COLO668 (cell line): ENCODE measurements at regions not wholly inside any gene's neighbourhood (a gene's known extent, or its start where the extent isn't known, plus 50 kb on each side); places are given as distances from the start of the nearest gene placed in this dataset.
A peak's percentile ranks its signal among the peaks of the same experiment; 100 is the strongest.
"Not testable (repeated sequence)": the region's sequence is repeated elsewhere in the genome, so short reads cannot be mapped to it uniquely, and the experiment has no call there.

ENCODE experiments used
- DNase-seq: peaks from one replicate; lab custom pipeline; 2025; ENCODE audit not compliant: unreplicated experiment; lab: John Stamatoyannopoulos, UW

DNA sequence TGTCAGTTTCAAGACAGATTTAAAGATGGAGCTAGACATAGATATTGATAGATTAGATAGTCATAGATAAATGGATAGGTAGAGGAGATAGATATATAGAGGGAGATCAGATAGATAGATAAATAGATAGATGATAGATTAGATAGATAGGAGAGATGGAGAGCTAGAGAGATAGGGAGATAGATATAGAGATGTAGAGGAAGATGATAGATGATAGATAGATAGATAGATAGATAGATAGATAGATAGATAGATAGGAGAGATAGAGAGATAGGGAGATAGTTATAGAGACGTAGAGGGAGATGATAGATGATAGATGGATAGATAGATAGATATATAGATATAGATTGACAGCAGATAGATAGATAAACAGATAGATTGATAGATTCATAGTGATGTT lies 1038.8 kb upstream of the AUTS2 start:
- no peak for DNase-seq

DNA sequence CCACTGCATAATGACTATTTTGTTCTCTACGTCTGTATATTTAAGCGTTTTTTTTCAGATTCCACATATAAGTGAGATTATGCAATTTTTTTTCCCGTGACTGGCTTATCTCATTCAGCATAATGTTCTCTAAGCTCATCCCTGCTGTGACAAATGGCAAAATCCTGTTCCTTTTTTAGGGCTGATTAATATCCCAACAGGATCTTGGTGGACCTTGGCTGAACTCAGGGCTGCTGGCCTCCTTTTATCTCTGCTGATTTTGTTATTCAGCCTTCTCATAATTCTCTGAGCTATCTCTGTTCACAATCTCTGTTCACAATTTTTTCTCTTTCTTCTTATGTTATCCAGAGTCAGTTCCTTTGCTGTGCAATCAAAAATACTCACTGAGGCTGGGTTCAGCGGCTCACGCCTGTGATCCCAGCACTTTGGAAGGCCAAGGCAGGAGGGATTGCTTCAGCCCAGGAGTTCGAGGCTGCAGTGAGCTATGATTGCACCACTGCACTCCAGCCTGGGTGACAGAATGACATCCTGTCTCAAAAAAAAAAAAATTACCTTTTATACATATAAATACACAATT lies 1035.9 kb upstream of the AUTS2 start:
- no peak for DNase-seq

DNA sequence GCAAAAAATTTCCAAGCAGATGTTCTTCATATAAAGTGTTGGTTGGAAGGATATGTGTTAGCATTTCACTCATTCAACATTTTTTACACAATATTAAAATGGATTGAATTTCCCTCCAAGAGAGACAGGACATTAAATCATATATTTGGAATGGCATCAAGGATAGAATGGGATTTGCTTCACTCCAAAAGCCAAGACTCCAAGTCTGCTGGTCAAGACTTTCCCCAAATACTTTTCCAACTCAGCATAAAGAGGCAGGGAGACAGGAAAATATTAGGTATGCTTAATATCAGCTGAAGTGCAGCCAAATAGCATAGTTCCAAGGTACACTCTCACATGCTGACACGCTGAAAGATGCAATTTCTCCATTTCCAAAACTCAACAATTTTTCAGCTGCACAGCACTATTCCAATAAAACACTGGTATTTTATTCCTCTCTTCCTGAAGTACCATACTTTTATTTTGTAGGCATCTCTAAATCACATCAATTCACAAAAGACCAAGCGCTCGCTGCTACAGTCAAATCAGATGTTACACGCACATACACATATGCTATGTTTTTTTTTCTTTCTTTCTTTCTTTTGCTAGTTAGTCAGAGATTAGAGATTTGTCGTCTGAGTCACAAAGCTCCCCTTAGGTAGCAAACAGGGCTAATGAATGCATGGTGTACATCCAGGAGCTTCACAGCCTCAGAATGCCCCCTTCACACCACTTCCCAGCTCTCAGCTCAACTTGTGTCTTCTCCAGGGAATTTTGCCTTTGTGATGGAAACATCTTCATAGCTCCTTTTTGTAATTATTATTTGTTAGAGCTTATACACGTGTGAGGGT lies 1033.8 kb upstream of the AUTS2 start:
- no peak for DNase-seq

DNA sequence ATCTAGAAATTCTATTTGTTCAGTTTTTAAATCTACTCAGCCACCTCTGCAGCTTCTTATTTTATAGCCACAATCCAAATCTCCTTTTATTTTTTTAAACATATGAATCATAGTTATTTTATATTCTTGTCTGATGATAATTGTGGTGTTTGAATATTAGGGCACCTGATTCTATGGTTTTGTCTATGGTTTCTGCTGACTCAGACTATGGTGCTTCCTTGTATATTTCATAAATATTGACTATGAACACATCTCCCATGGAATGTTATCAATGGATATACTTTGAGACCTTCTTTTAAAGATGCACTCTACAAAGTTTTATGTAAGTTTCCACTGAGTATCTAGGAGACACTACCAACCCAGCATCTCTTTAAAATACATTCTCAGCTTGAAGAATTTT lies 1027.0 kb upstream of the AUTS2 start:
- DNase-seq = no peak

DNA sequence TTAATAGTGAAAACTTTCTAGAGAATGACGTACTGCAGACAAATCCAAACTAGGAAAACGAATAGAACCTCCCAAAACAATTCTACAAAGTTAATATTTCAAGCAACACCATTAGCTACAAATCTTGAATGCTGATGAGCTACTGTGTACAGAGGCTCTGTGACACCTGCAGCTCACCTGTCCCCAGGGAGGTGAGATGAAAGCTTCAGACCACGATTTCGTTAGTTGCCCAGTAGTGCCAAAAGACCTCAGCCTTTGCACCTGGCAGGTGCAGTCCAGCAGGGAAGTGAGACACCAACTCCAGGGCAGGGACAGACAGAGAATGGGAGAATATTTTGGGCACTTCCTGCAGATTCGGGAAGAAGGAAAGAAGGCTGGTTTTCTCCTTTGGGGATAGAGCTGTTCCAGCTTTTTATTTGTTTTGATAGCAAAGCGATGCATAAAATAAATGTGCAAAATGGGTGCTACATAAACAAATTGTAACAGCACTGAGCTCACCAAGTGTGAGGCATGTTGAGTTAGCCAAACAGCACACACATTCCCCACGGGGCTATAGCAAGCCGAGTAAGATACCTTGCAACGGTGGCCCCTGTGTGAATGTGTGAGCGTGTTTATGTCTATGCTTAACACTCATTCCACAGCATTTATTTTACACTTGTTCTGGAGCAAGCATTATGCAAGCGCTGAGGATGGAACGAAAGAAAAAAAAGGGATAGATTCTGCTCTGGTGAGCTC lies 1024.8 kb upstream of the AUTS2 start:
- DNase-seq = peak; percentile 83

DNA sequence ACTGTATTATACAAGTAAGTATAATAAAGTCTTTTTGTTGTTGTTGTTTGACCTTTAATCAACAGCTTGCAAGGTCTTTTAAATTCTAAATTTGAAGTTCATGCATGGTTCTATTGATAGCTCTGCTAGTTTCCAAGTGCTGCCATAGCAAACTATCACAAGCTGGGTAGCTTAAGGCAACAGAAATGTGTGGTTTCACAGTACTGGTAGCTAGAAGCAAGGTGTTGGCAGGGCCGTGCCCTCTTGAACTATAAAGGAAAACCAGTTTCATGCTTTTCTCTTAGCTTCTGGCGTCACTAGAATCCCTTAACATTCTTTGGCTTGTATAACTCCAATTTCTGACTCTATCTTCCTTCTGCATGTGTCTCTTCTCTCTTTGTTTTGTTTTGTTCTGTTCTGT lies 1021.9 kb upstream of the AUTS2 start:
- no peak for DNase-seq

DNA sequence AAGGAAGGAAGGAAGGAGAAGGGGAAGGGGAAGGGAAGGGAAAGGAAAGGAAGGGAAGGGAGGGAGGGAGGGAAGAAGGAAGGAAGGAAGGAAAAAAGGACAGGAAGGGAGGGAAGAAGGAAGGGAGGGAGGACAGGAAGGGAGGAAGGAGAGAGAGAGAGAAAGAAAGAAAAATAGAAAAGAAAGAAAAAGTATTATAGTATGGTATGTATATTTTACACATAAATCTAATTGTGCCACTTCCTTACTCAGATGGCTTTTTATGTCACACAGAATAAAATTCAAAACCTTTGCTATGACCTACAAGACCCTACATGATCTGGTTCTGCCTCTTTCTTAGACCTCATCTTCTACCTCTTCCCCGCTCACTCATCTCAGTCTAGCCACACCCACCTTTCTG lies 1016.9 kb upstream of the AUTS2 start:
- DNase-seq = no peak

DNA sequence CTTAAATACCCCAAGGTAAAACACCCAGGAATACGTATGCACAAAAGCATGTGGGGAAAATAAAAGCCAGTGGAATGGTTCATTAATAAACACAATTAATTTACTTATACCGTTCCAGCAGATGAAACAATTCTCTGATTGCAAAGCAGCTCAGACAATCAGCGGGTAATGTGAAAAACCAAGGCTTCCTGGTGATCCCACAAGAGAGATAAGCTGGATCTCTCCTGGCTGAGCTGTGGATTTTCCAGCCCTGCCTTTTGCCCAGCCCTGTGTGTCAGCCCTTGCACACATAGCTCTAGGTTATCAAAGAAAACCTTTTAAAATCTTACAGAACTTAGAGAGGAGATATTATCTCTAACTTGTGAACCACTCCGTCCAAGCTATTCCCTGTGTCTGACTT lies 1010.7 kb upstream of the AUTS2 start:
- no peak for DNase-seq

DNA sequence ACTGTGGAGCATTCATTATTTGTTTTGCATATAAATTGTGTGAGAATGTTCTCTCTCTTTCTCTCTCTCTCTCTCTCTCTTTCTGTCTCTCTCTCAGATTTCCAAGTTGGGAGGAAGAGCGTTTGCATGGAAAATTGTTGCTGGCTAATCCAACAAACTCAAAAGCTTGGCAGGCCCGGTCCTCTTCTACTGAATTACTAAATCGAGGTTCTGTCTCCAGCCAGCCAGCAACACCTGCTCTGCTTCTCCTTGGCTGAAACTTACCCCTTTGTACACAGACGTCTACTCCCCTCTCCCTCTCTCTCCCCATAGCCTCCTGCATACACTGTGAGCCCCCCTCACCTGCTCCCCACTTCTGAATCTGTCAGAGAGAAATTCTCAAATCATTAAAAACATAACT lies 996.4 kb upstream of the AUTS2 start:
- no peak for DNase-seq

DNA sequence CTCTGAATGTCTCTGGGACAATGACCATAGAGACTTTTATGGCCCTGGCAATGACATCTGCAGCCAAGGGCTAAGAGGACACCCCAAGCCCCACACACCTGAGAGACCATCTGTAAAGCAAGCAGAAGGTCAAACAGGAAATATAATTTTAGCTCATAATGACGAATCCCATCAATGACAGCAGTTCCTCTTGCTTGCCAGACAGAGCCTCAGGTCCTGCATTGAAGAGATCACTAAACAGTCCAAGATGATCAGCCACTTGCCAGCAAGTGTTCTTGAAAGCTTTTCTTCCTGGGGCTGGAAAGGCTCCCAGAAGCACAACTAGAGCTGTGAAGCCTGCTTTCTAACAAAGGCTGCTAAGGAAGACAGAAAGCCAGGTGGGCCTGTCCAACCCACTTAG lies 993.7 kb upstream of the AUTS2 start:
- DNase-seq = no peak

DNA sequence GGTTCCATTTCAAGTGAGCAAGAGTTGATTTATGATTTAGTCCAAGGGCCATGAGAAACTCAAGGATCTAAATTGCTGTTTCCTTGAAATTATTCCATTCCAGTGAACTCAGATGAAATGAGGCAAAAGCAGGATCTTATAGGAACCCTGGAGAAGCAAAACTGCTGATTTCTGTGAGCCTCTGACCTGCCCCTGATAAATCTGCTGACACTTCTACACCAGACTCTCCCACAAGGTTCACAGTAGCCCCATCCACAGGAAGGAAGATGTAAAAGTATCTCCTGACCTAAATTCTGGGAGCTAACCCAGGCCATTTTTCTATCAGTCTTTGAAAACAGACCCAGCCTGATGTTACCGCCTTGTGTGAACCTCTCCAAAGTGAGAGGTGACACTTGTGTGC lies 987.6 kb upstream of the AUTS2 start:
- DNase-seq = no peak

DNA sequence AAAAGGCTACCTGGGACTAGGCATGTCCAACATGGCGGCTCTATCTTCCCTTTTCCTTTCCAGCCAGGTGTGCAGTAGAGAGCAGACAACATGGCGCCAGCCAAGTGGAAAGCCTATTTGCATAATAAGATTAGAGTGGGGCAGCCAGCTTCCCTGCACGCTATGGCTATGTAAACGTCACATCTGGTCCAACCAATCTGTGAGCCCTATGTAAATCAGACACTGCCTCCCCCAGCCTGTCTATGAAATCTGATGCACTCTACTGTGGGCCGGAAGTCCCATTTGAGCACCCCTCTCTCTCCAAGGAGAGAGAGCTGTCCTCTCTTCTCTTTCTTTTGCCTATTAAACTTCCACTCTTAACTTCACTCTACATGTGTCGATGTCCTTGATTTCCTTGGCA lies 984.9 kb upstream of the AUTS2 start:
- no peak for DNase-seq

DNA sequence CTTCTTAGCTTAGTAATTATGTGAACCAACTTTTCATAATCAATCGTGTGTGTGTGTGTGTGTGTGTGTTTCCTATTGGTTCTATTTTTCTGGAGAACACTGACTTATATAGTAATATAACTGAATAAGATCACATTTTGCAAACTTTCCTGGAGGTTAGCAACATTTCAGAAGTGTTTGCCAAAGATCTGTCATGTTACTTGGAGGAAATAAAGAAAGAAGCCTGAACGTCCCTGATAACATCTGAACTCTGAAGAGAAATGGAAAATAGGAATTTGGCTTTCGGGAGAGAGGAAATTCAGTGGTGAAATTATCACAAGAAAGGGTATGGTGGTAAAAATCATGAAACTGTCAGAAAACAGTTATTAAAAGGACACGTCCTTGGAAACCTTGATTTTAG lies 984.4 kb upstream of the AUTS2 start:
- DNase-seq = no peak

DNA sequence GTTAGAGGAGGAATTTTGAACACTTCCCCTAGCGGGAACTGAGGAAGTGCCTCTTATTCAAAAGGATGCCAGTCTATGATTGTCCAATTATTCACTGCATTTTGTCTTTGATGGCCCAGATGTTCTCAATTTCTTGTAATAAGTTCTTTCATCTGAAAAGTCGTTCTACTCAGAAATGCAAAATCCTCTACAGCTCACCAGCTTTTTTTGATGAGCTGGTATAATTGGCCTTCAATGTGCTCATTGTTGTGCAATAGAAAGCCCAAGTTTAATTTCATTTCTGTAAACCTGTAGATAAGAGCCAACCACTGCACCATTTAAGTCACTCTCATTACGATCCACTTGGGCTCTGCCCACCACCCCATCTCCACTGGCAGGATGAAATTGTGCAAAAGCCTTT lies 978.7 kb upstream of the AUTS2 start:
- DNase-seq = no peak

DNA sequence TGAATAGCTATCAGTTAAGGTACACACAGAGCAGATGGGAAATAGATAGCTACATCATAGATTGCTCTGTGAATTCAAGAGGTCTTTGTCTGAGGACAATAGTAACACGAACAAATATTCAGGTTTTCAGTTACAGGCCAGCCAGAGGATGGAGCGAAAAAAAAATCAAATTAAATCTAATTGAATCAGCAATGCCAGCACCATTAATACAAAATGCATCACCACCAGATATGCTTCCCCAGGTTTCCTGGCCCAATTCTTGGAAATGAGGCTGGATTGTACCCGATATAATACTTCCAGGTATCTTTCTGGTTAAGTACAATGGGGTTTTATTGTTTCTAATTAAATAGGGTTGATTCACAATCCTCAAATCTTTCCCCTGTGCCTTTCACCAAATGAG lies 975.8 kb upstream of the AUTS2 start:
- no peak for DNase-seq

DNA sequence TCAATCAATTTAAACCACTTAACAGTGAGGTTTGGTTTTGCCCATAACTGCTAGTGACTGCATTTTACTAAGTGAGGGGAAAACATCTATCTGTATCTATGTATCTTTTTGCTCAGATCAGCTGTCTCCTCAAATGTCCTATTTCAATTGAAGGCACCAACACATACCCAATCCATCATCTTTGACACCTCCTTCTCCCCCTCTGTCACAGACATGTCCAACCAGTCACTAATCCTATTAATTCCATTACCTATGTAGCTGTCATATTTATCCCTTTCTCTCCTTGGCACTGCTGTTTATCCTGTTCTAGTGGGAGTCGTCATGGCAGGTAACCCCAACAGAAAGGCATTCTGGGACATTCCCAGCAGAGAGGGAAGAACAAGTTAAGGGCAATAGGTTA lies 975.2 kb upstream of the AUTS2 start:
- no peak for DNase-seq

DNA sequence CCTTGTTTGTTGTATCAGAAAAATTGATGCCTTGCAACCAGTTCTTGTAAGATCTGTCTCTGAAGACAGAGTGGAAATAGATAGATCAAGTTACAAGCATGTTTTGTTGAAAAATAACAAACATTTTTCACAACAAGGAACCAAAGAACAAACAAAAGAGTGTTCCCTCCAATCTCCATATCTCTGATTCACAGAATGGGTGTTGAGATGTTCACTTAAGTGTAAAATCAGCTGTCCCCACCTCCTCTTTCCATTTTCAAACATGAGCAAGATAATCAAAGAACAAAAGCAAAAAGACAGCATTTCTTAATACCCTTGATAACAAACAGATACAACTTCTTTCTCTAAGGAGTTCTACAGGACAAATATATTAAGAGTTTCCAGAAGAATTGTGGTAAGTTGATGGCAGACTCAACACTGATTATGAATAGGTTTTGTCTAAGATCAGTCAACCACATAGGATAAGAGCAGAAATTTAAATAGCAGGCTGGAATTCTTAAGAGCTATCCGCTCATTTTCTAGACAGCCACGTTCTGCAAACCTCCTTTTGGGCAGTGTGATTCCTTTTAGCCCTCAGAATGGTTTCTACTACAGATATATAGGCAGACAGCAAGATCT lies 970.9 kb upstream of the AUTS2 start:
- no peak for DNase-seq

DNA sequence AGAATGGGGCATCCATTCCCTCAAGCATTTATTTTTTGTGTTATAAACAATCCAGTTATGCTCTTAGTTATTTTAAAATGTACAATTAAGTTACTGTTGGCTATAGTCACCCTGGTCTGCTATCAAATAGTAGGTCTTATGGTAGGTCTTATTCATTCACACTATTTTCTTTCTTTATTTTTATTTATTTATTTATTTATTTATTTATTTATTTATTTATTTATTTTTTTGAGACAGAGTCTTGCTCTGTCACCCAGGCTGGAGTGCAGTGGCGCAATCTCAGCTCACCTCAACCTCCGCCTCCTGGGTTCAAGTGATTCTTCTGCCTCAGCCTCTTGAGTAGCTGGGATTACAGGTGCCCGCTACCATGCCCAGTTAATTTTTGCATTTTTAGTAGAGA lies 967.4 kb upstream of the AUTS2 start:
- DNase-seq = not testable (repeated sequence)

DNA sequence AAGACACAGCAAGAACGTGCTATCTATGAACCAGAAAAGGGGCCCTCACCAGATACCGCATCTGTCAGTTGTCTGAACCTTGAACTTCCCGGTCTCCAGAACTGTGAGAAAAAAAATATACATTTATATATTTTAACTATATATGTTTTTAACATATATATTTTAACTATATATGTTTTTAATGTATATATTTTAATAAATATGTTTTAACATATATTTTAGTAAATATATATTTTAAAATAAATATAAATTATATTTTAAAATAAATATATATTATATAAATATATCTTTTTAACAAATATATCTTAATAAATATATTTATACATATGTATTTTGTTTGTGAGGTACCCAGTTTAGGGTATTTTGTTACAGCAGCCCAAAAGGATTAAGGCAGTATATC lies 958.2 kb upstream of the AUTS2 start:
- DNase-seq = no peak

DNA sequence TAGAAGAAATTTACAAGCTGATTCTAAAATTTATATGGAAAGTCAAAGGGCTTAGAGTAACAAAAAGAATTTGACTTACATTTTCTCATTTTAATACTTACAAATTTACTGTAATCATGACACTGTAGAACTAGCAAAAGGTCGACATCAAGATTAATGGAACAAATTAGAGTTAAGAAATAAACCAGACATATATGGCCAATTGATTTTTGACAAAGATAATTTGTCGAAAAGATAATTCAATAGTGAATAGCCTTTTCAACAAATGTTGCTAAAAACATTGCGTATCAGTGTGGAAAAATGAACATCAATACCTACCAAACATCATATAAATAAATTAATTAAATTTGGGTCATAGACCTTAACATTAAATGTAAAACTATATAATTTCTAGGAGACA lies 955.5 kb upstream of the AUTS2 start:
- no peak for DNase-seq

DNA sequence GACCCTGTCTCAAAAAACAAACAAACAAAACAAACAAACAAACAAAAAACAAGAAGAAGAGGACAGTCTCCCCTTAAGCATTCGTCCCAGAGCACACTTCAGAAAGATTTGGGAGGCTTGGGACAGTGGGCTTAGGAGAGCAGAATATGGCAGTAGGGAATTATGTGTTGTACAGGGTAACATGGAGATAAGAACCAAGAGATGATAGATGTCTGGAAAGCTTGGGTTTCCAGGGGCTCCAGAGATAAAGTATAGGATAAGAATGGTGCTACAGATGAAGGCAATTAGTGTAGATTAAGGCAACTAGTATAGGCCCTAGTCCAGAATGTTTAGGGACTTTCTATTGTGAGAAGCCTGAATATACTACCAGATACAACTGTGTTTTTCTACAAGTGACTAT lies 934.9 kb upstream of the AUTS2 start:
- no peak for DNase-seq

DNA sequence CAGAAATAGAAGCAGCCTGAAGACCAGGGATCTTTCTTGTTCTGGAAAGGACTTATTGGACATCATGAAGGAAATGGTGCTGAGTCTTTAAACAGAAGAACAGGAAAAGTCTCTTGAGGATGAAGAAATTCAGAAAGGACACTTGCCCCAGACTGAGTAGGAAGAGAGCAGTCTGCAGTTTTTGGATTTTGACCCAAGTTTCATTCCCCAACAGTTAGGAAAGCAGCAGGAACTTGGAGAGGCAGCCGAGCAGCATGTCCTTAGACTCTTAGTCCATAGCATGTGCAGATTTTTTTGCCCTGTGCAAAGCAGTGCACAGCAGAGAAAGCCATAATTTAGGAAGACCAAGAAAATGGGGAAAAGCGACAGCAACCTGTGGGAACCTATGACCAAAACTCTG lies 927.2 kb upstream of the AUTS2 start:
- DNase-seq = no peak
